H1 (cell line): ENCODE measurements at regions not wholly inside any gene's neighbourhood (a gene's known extent, or its start where the extent isn't known, plus 50 kb on each side); places are given as distances from the start of the nearest gene placed in this dataset.

Source experiments
- CTCF ChIA-PET: fragments of 300-600 bp; sonication (Branson Sonifier 250); formaldehyde crosslinking; loops from one replicate; lab custom pipeline; 2021; ENCODE audit not compliant: partially characterized antibody; lab: Charles Lee
- POLR2A ChIA-PET: fragments of 300-600 bp; sonication (Branson Sonifier 250); formaldehyde crosslinking; loops from one replicate; lab custom pipeline; 2021; ENCODE audit warnings: inconsistent platforms; ENCODE audit not compliant: partially characterized antibody; lab: Charles Lee
- DNase-seq, 2 experiments: peaks; one replicate each; pipeline versions ENCODE4 v3.0.0 to v3.0.0-alpha.2; 2010 to 2022; ENCODE audit warnings: low spot score in 2 of 2, low read depth in 1 of 2, mixed read lengths in 1 of 2
- FAIRE-seq: peaks from 2 replicates; lab custom pipeline; 2011; peaks lifted over from hg19 to GRCh38; lab: Jason Lieb, UNC
- H2AFZ ChIP-seq: 2 replicates; pipeline ENCODE4 v1.8.1; 2012; ENCODE audit warnings: low read length, inconsistent platforms
- H2AK5ac ChIP-seq: 2 replicates; pipeline ENCODE4 v1.6.1; 2013; ENCODE audit warnings: low read depth, low read length
- H2BK120ac ChIP-seq: replicated peaks from 2 replicates; pipeline ENCODE3; 2013; ENCODE audit warnings: low read depth, low read length, inconsistent platforms
- H2BK12ac ChIP-seq: 2 replicates; pipeline ENCODE4 v1.6.1; 2013; ENCODE audit warnings: low read depth, low read length
- H2BK15ac ChIP-seq: 2 replicates; pipeline ENCODE4 v1.6.1; 2013; ENCODE audit warnings: low read length
- H2BK20ac ChIP-seq: 2 replicates; pipeline ENCODE4 v1.6.1; 2013; ENCODE audit warnings: low read length
- H2BK5ac ChIP-seq: 2 replicates; pipeline ENCODE4 v1.6.1; 2013; ENCODE audit warnings: low read depth, low read length
- H3K14ac ChIP-seq: 2 replicates; pipeline ENCODE4 v1.6.1; 2013; ENCODE audit warnings: inconsistent platforms; ENCODE audit not compliant: insufficient read length
- H3K18ac ChIP-seq: 2 replicates; pipeline ENCODE4 v1.6.1; 2013; ENCODE audit warnings: low read length; ENCODE audit errors: extremely low read depth
- H3K23ac ChIP-seq: 2 replicates; pipeline ENCODE4 v1.6.1; 2013; ENCODE audit warnings: inconsistent platforms; ENCODE audit not compliant: insufficient read length
- H3K23me2 ChIP-seq: 2 replicates; pipeline ENCODE4 v1.6.1; 2013; ENCODE audit warnings: low read depth, low read length
- H3K27ac ChIP-seq: 2 replicates; pipeline ENCODE4 v1.6.1; 2011; ENCODE audit warnings: low read depth, low read length, inconsistent platforms
- H3K27me3 ChIP-seq, 4 experiments: replicated peaks in 1 of 4; 1 replicate in 1 of 4; 2 replicates in 3 of 4; pipeline versions ENCODE4 v1.6.1 to v1.8.1; 2011 to 2013; ENCODE audit warnings: low read length in 3 of 4, mild to moderate bottlenecking in 3 of 4, inconsistent platforms in 2 of 4, mixed read lengths in 2 of 4, moderate library complexity in 1 of 4; ENCODE audit not compliant: control insufficient read depth in 3 of 4, insufficient read depth in 3 of 4; ENCODE audit errors: extremely low read depth in 1 of 4
- H3K36me3 ChIP-seq, 4 experiments: 2 replicates each; pipeline versions ENCODE4 v1.6.1 to v1.8.1; 2011 to 2013; ENCODE audit warnings: mild to moderate bottlenecking in 4 of 4, low read length in 3 of 4, moderate library complexity in 2 of 4, control low read depth in 1 of 4, inconsistent platforms in 1 of 4; ENCODE audit not compliant: insufficient read depth in 4 of 4, control insufficient read depth in 2 of 4
- H3K4ac ChIP-seq: replicated peaks from 2 replicates; pipeline ENCODE3; 2013; ENCODE audit warnings: low read length, low read depth, mixed read lengths, inconsistent platforms; ENCODE audit not compliant: insufficient read length
- H3K4me1 ChIP-seq, 4 experiments: replicated peaks in 1 of 4; 1 replicate in 1 of 4; 2 replicates in 3 of 4; pipeline versions ENCODE4 v1.6.1 to v1.8.1; 2011 to 2013; ENCODE audit warnings: low read length in 3 of 4, inconsistent platforms in 2 of 4, mixed read lengths in 1 of 4; ENCODE audit not compliant: insufficient read depth in 4 of 4, control insufficient read depth in 3 of 4
- H3K4me2 ChIP-seq, 2 experiments: 2 replicates each; pipeline versions ENCODE4 v1.6.1 to v1.8.1; 2011 to 2013; ENCODE audit warnings: low read depth in 2 of 2, low read length in 2 of 2, control low read depth in 1 of 2, inconsistent platforms in 1 of 2, mild to moderate bottlenecking in 1 of 2; ENCODE audit not compliant: insufficient read depth in 1 of 2
- H3K4me3 ChIP-seq, 4 experiments: fragments of 200-600, 300-600 bp in 1 of 4; sonication (generic), shearing (Covaris generic), sonication (Bioruptor Twin) in 1 of 4; 2 replicates each; pipeline versions ENCODE4 v1.5.1 to v1.8.1; 2011 to 2016; ENCODE audit warnings: low read length in 4 of 4, low read depth in 3 of 4, control low read depth in 2 of 4, inconsistent platforms in 2 of 4, mild to moderate bottlenecking in 2 of 4, mixed read lengths in 1 of 4, moderate library complexity in 1 of 4; ENCODE audit not compliant: insufficient read depth in 2 of 4; ENCODE audit errors: extremely low read depth in 1 of 4
- H3K56ac ChIP-seq: replicated peaks from 2 replicates; pipeline ENCODE3; 2013; ENCODE audit warnings: low read depth, mild to moderate bottlenecking, mixed read lengths, low read length, inconsistent platforms; ENCODE audit not compliant: insufficient read length
- H3K79me1 ChIP-seq: 2 replicates; pipeline ENCODE4 v1.6.1; 2013; ENCODE audit warnings: low read depth, low read length, control low read depth
- H3K79me2 ChIP-seq, 2 experiments: 2 replicates each; pipeline versions ENCODE4 v1.6.1 to v1.8.1; 2012 to 2013; ENCODE audit warnings: low read length in 2 of 2, mild to moderate bottlenecking in 2 of 2, inconsistent platforms in 1 of 2; ENCODE audit not compliant: insufficient read depth in 2 of 2, control insufficient read depth in 1 of 2
- H3K9ac ChIP-seq, 4 experiments: replicated peaks in 1 of 4; 1 replicate in 1 of 4; 2 replicates in 3 of 4; pipeline versions ENCODE4 v1.6.1 to v1.8.1; 2011 to 2013; ENCODE audit warnings: low read depth in 3 of 4, low read length in 3 of 4, control low read depth in 2 of 4, mild to moderate bottlenecking in 2 of 4, moderate library complexity in 2 of 4, inconsistent platforms in 1 of 4; ENCODE audit errors: extremely low read depth in 1 of 4
- H3K9me3 ChIP-seq, 2 experiments: 2 replicates each; pipeline versions ENCODE4 v1.6.1 to v1.8.1; 2012 to 2013; ENCODE audit warnings: mild to moderate bottlenecking in 2 of 2, moderate library complexity in 2 of 2, control low read depth in 1 of 2, inconsistent platforms in 1 of 2, low read depth in 1 of 2, low read length in 1 of 2, mixed read lengths in 1 of 2; ENCODE audit not compliant: insufficient read depth in 2 of 2
- H4K20me1 ChIP-seq, 2 experiments: replicated peaks in 1 of 2; 2 replicates each; pipeline versions ENCODE3 to v1.8.1; 2011 to 2013; ENCODE audit warnings: inconsistent platforms in 2 of 2, low read length in 2 of 2, mild to moderate bottlenecking in 1 of 2; ENCODE audit not compliant: insufficient read depth in 2 of 2, control insufficient read depth in 1 of 2
- H4K5ac ChIP-seq: 2 replicates; pipeline ENCODE4 v1.6.1; 2013; ENCODE audit warnings: low read length, low read depth, mixed read lengths, inconsistent platforms; ENCODE audit not compliant: insufficient read length
- H4K8ac ChIP-seq: 2 replicates; pipeline ENCODE4 v1.8.0; 2013; ENCODE audit warnings: mild to moderate bottlenecking, moderate library complexity, low read length, inconsistent platforms; ENCODE audit not compliant: insufficient read depth; ENCODE audit errors: extremely low read depth
- H4K91ac ChIP-seq: replicated peaks from 2 replicates; pipeline ENCODE3; 2013; ENCODE audit warnings: low read length, mixed read lengths, inconsistent platforms; ENCODE audit not compliant: insufficient read length
- ATF2 ChIP-seq: IDR thresholded peaks from 2 replicates; pipeline ENCODE4 v1.6.1; 2012; ENCODE audit warnings: low read length, inconsistent platforms
- BRCA1 ChIP-seq: IDR thresholded peaks from 2 replicates; pipeline ENCODE4 v1.6.1; 2012; ENCODE audit warnings: low read depth, low read length, improper control_type of control experiment
- CTCF ChIP-seq, 3 experiments: IDR thresholded peaks; 1 replicate in 2 of 3; 2 replicates in 1 of 3; pipeline versions ENCODE4 v1.5.1 to v1.6.1; 2011; ENCODE audit warnings: low read length in 3 of 3, mild to moderate bottlenecking in 3 of 3, inconsistent platforms in 2 of 3, low read depth in 1 of 3, moderate library complexity in 1 of 3; ENCODE audit not compliant: insufficient read depth in 1 of 3; ENCODE audit errors: control extremely low read depth in 1 of 3
- EGR1 ChIP-seq: IDR thresholded peaks from 2 replicates; pipeline ENCODE4 v1.6.1; 2011; ENCODE audit warnings: low read depth, low read length, borderline replicate concordance
- EP300 ChIP-seq, 2 experiments: IDR thresholded peaks; 1 replicate in 1 of 2; 2 replicates in 1 of 2; pipeline ENCODE4 v1.6.1; 2011 to 2012; ENCODE audit warnings: low read depth in 2 of 2, low read length in 2 of 2, mild to moderate bottlenecking in 2 of 2, borderline replicate concordance in 1 of 2, inconsistent platforms in 1 of 2, moderate library complexity in 1 of 2
- RXRA ChIP-seq: IDR thresholded peaks from 2 replicates; pipeline ENCODE4 v1.6.1; 2011; ENCODE audit warnings: low read depth, mild to moderate bottlenecking, low read length, moderate library complexity; ENCODE audit not compliant: insufficient read depth
- SAP30 ChIP-seq: fragments of 300-600 bp; sonication (generic); IDR thresholded peaks from 2 replicates; pipeline ENCODE4 v1.7.1; 2012; ENCODE audit warnings: low read length, moderate library complexity, mild to moderate bottlenecking, inconsistent platforms; ENCODE audit not compliant: insufficient read depth, insufficient replicate concordance
- TAF7 ChIP-seq: optimal IDR thresholded peaks from 2 replicates; pipeline ENCODE3; 2011; ENCODE audit warnings: low read depth, mild to moderate bottlenecking, inconsistent platforms, low read length, moderate library complexity, borderline replicate concordance
- TBP ChIP-seq: IDR thresholded peaks from 2 replicates; pipeline ENCODE4 v1.6.1; 2011; ENCODE audit warnings: low read depth, low read length, improper control_type of control experiment
- ZNF274 ChIP-seq: IDR thresholded peaks from 2 replicates; pipeline ENCODE4 v1.7.0; 2012; ENCODE audit warnings: low read length, borderline replicate concordance; ENCODE audit errors: extremely low read depth
- WGBS, 2 experiments: shearing (Covaris generic) in 1 of 2; methylation state at CpG; one replicate each; pipeline versions ENCODE4 v1.1.6 to v1.1.7; 2013 to 2015; ENCODE audit warnings: low lambda C conversion rate in 2 of 2, mixed read lengths in 2 of 2, inconsistent platforms in 1 of 2, low coverage in 1 of 2, missing lambda C conversion rate in 1 of 2; ENCODE audit not compliant: insufficient replicate concordance in 2 of 2, insufficient coverage in 1 of 2, insufficient read length in 1 of 2; ENCODE audit errors: extremely low coverage in 1 of 2, missing lambda C conversion rate in 1 of 2; 5-methylcytosine and 5-hydroxymethylcytosine counted together

- no peak overlapping the region for H2BK5ac ChIP-seq
- no peaks in the 10 kb centered on the region for H3K79me1 ChIP-seq
- H3K23me2 ChIP-seq: no peaks in the 10 kb centered on the region
- CTCF ChIA-PET: interaction anchor here (0.6 to 2.7 kb wide), 67 partner anchors 9 to 762 kb away, joined by 3 to 28 read pairs (median 4); no protein-coding TSS in a partner anchor
- no peak overlapping the region for H3K18ac ChIP-seq
- no peaks in the 10 kb centered on the region for H3K79me2 ChIP-seq
- no peak overlapping the region for H2BK12ac ChIP-seq
- no peak overlapping the region for H3K27ac ChIP-seq
- no peak overlapping the region for H2BK20ac ChIP-seq
- H3K56ac ChIP-seq: no peak overlapping the region
- no peak overlapping the region for H3K23ac ChIP-seq
- H3K9ac ChIP-seq: no peak overlapping the region
- H4K20me1 ChIP-seq: no peaks in the 10 kb centered on the region
- H3K27me3 ChIP-seq: no peaks in the 10 kb centered on the region
- H4K91ac ChIP-seq: no peak overlapping the region
- H2AFZ ChIP-seq: no peak overlapping the region
- no peak overlapping the region for H4K5ac ChIP-seq
- WGBS, 2 experiments: 10% methylated on average over 1 of the region's 1 CpG; no CpG with 5 or more reads in 1 of the 2 experiments
- POLR2A ChIA-PET: no interaction called here
- no peaks in the 10 kb centered on the region for H3K36me3 ChIP-seq
- H3K14ac ChIP-seq: no peak overlapping the region
- H2AK5ac ChIP-seq: no peak overlapping the region
- H3K9me3 ChIP-seq: no peaks in the 10 kb centered on the region
- no peak overlapping the region for H2BK15ac ChIP-seq
- FAIRE-seq: no peak
- no peak for DNase-seq
- no peak overlapping the region for H3K4me2 ChIP-seq
- H2BK120ac ChIP-seq: no peak overlapping the region
- no peak overlapping the region for H3K4ac ChIP-seq
- H3K4me1 ChIP-seq: no peaks in the 10 kb centered on the region
- no peak overlapping the region for H3K4me3 ChIP-seq
- no peak overlapping the region for H4K8ac ChIP-seq
- no peak for TF ChIP-seq TBP
- TF ChIP-seq EGR1: no peak
- no peak for TF ChIP-seq SAP30
- TF ChIP-seq EP300 (IDR thresholded peaks at IDR 0.05; ENCODE audit: borderline replicate concordance in 1 of 2, low read depth in 2 of 2, low read length in 2 of 2): no peak
- TF ChIP-seq RXRA: no peak
- TF ChIP-seq ATF2: no peak
- no peak for TF ChIP-seq TAF7
- TF ChIP-seq ZNF274: no peak
- TF ChIP-seq BRCA1: no peak
- no peak for TF ChIP-seq CTCF (IDR thresholded peaks at IDR 0.05; ENCODE audit: control extremely low read depth in 1 of 3, insufficient read depth in 1 of 3, low read depth in 1 of 3, low read length in 3 of 3)
Observed at GRCh38 chr4:177047851-177048174, 255.1 kb upstream of the VEGFC start.
